CD4-positive, alpha-beta T cell (primary cell): ENCODE measurements at regions not wholly inside any gene's neighbourhood (a gene's known extent, or its start where the extent isn't known, plus 50 kb on each side); places are given as distances from the start of the nearest gene placed in this dataset.

Source experiments
- ATAC-seq: fragments of 200-7000 bp; cut with Tn5 transposase; one replicate; pipeline ENCODE4 v1.10.0; 2022; ENCODE audit warnings: mild to moderate bottlenecking; ENCODE audit not compliant: poor library complexity
- CTCF ChIA-PET: fragments of 350-600 bp; sonication (Branson Sonifier 250); formaldehyde crosslinking; loops from one replicate; lab custom pipeline; 2021; ENCODE audit warnings: antibody characterized with exemption, inconsistent platforms; lab: Charles Lee
- POLR2A ChIA-PET: fragments of 350-600 bp; sonication (Branson Sonifier 250); formaldehyde crosslinking; loops from one replicate; lab custom pipeline; 2021; ENCODE audit warnings: antibody characterized with exemption, inconsistent platforms; lab: Charles Lee
- DNase-seq, 14 experiments: peaks; one replicate each; pipeline ENCODE4 v3.0.0-alpha.2; 2013 to 2020; ENCODE audit warnings: mixed read lengths in 2 of 14
- H3K27ac ChIP-seq, 2 donors: one replicate each; pipeline versions ENCODE4 v1.5.1 to v1.7.0; 2013; ENCODE audit warnings: low read length in 2 of 2, low read depth in 1 of 2, mild to moderate bottlenecking in 1 of 2
- H3K27me3 ChIP-seq, 2 experiments: 1 replicate in 1 of 2; 2 replicates in 1 of 2; pipeline versions ENCODE4 v1.6.1 to v1.7.0; 2013; ENCODE audit warnings: low read length in 2 of 2, control low read depth in 1 of 2, mild to moderate bottlenecking in 1 of 2, moderate library complexity in 1 of 2; ENCODE audit not compliant: insufficient read depth in 2 of 2, control insufficient read depth in 1 of 2
- H3K36me3 ChIP-seq: one replicate; pipeline ENCODE4 v1.6.1; 2013; ENCODE audit warnings: low read length, control low read depth; ENCODE audit not compliant: insufficient read depth
- H3K4me1 ChIP-seq: one replicate; pipeline ENCODE4 v1.6.1; 2013; ENCODE audit warnings: low read length, control low read depth; ENCODE audit not compliant: insufficient read depth
- H3K4me3 ChIP-seq: one replicate; pipeline ENCODE4 v1.5.1; 2013; ENCODE audit warnings: mild to moderate bottlenecking, low read length, moderate library complexity
- H3K9me3 ChIP-seq, 2 experiments: 1 replicate in 1 of 2; 2 replicates in 1 of 2; pipeline versions ENCODE4 v1.6.1 to v1.7.0; 2013; ENCODE audit warnings: low read length in 2 of 2, mild to moderate bottlenecking in 2 of 2, control low read depth in 1 of 2, moderate library complexity in 1 of 2; ENCODE audit not compliant: control insufficient read depth in 1 of 2, insufficient read depth in 1 of 2
- H3K27ac Mint-ChIP-seq: one replicate; pipeline ENCODE4 v1.8.0; 2020; ENCODE audit warnings: mixed read lengths
- H3K27me3 Mint-ChIP-seq: one replicate; pipeline ENCODE4 v1.8.0; 2021; ENCODE audit warnings: mixed read lengths
- H3K36me3 Mint-ChIP-seq: one replicate; pipeline ENCODE4 v1.8.0; 2021; ENCODE audit warnings: low read depth, mixed read lengths
- H3K4me1 Mint-ChIP-seq: one replicate; pipeline ENCODE4 v1.8.0; 2021; ENCODE audit warnings: low read depth, mixed read lengths
- H3K4me3 Mint-ChIP-seq: one replicate; pipeline ENCODE4 v1.8.0; 2020; ENCODE audit warnings: mild to moderate bottlenecking, mixed read lengths
- H3K9me3 Mint-ChIP-seq: one replicate; pipeline ENCODE4 v1.8.0; 2020; ENCODE audit warnings: mixed read lengths
- CTCF ChIP-seq: fragments of 200-600 bp; IDR thresholded peaks from one replicate; pipeline ENCODE4 v1.8.0; 2022; ENCODE audit warnings: antibody characterized with exemption, mild to moderate bottlenecking
- intact Hi-C, 2 experiments: fragments of 100-400 bp; cut with DNase I in 1 of 2; cut with micrococcal nuclease in 1 of 2; formaldehyde crosslinking; loops; one replicate each; pipeline versions ENCODE4 v1.15.1 to v1.9.0; 2023 to 2025; cut with DNase I, micrococcal nuclease

- no peak overlapping the region for H3K4me3 Mint-ChIP-seq
- Histone ChIP-seq H3K27me3 (no peaks in the 10 kb centered on the region), H3K27ac (no peak overlapping the region), H3K36me3 (no peaks in the 10 kb centered on the region), H3K4me1 (no peaks in the 10 kb centered on the region), H3K4me3 (no peak overlapping the region), H3K9me3 (peaks cover 0 to 14% of the 10 kb centered on the region in 2 experiments)
- TF ChIP-seq CTCF: no peak
- intact Hi-C loops: no loop called here
- no peak for DNase-seq
- ATAC-seq: no peak
- no peaks in the 10 kb centered on the region for H3K4me1 Mint-ChIP-seq
- peaks cover 10% of the 10 kb centered on the region for H3K9me3 Mint-ChIP-seq
- ChIA-PET POLR2A (no interaction called here), CTCF (no interaction called here)
- no peaks in the 10 kb centered on the region for H3K36me3 Mint-ChIP-seq
- H3K27ac Mint-ChIP-seq: no peak overlapping the region
- no peaks in the 10 kb centered on the region for H3K27me3 Mint-ChIP-seq
These were observed 641.9 kb upstream of the REG3G start for GRCh38 chr2:78383576-78383975.

- intact Hi-C loops: no loop called here
- DNase-seq (no peak), ATAC-seq (no peak)
- POLR2A ChIA-PET: no interaction called here
- H3K27ac ChIP-seq: no peak overlapping the region
- TF ChIP-seq CTCF: no peak
- Mint-ChIP-seq H3K36me3 (no peaks in the 10 kb centered on the region), H3K9me3 (peaks cover 16% of the 10 kb centered on the region), H3K4me3 (no peak overlapping the region), H3K27ac (no peak overlapping the region), H3K27me3 (no peaks in the 10 kb centered on the region), H3K4me1 (no peaks in the 10 kb centered on the region)
- H3K9me3 ChIP-seq: peaks cover 8 to 11% of the 10 kb centered on the region in 2 experiments
- H3K4me1 ChIP-seq: no peaks in the 10 kb centered on the region
- no peak overlapping the region for H3K4me3 ChIP-seq
- CTCF ChIA-PET: no interaction called here
- no peaks in the 10 kb centered on the region for H3K27me3 ChIP-seq
- no peaks in the 10 kb centered on the region for H3K36me3 ChIP-seq
These were observed 628.3 kb upstream of the REG3G start for GRCh38 chr2:78397198-78397597.

GRCh38 chr2:78407960-78408794 lies 617.3 kb upstream of the REG3G start:
- Histone ChIP-seq H3K27ac (no peak overlapping the region), H3K27me3 (no peaks in the 10 kb centered on the region), H3K9me3 (peaks cover 14 to 18% of the 10 kb centered on the region in 2 experiments), H3K36me3 (no peaks in the 10 kb centered on the region), H3K4me1 (no peaks in the 10 kb centered on the region), H3K4me3 (no peak overlapping the region)
- no peak for TF ChIP-seq CTCF
- DNase-seq (no peak), ATAC-seq (no peak)
- Mint-ChIP-seq H3K4me1 (no peaks in the 10 kb centered on the region), H3K27me3 (no peaks in the 10 kb centered on the region), H3K27ac (no peak overlapping the region), H3K36me3 (no peaks in the 10 kb centered on the region), H3K4me3 (no peak overlapping the region), H3K9me3 (peaks cover 11% of the 10 kb centered on the region)
- CTCF ChIA-PET: no interaction called here
- POLR2A ChIA-PET: no interaction called here
- intact Hi-C loops: no loop called here
